OCI-LY7 (cell line): ENCODE measurements at regions not wholly inside any gene's neighbourhood (a gene's known extent, or its start where the extent isn't known, plus 50 kb on each side); places are given as distances from the start of the nearest gene placed in this dataset.

Experiments used
- CTCF ChIP-seq: fragments of 200-600 bp; sonication (generic); conservative IDR thresholded peaks from 2 replicates; pipeline ENCODE4 v1.5.1; 2014; ENCODE audit warnings: mild to moderate bottlenecking, antibody characterized with exemption, low read length, moderate library complexity, mixed read lengths
- EZH2phosphoT487 ChIP-seq: fragments of 200-600 bp; sonication (generic); IDR thresholded peaks from 2 replicates; pipeline ENCODE4 v1.6.1; 2018; ENCODE audit warnings: low read depth, borderline replicate concordance, mild to moderate bottlenecking, mixed run types, antibody characterized with exemption, low read length, moderate library complexity, mixed read lengths

- no peak for TF ChIP-seq CTCF
- TF ChIP-seq EZH2phosphoT487, result no peak
Measured at GRCh38 chr1:228980232-228980937, 245.1 kb downstream of the RHOU start.
